H9 (cell line): ENCODE measurements at regions not wholly inside any gene's neighbourhood (a gene's known extent, or its start where the extent isn't known, plus 50 kb on each side); places are given as distances from the start of the nearest gene placed in this dataset.

ENCODE experiments used
- DNase-seq: peaks from one replicate; pipeline ENCODE4 v3.0.0-alpha.2; 2017
- H2AFZ ChIP-seq: one replicate; pipeline ENCODE4 v1.6.1; 2013; ENCODE audit warnings: mild to moderate bottlenecking, low read length, control low read depth, moderate library complexity
- H2AK5ac ChIP-seq: 2 replicates; pipeline ENCODE4 v1.6.1; 2013; ENCODE audit warnings: low read length, control low read depth, mixed read lengths; ENCODE audit not compliant: insufficient read length
- H2BK120ac ChIP-seq: one replicate; pipeline ENCODE4 v1.6.1; 2013; ENCODE audit warnings: low read depth, mild to moderate bottlenecking, low read length, control low read depth, inconsistent platforms; ENCODE audit not compliant: poor library complexity, severe bottlenecking
- H2BK12ac ChIP-seq: 2 replicates; pipeline ENCODE4 v1.6.1; 2013; ENCODE audit warnings: low read length, control low read depth, mixed read lengths, low read depth; ENCODE audit not compliant: insufficient read length
- H2BK15ac ChIP-seq: 2 replicates; pipeline ENCODE4 v1.6.1; 2013; ENCODE audit warnings: low read depth, low read length, control low read depth
- H2BK20ac ChIP-seq: one replicate; pipeline ENCODE4 v1.6.1; 2013; ENCODE audit warnings: low read depth, mild to moderate bottlenecking, low read length, control low read depth, inconsistent platforms; ENCODE audit not compliant: poor library complexity, severe bottlenecking
- H2BK5ac ChIP-seq: 2 replicates; pipeline ENCODE4 v1.6.1; 2013; ENCODE audit warnings: low read length, control low read depth, mixed read lengths; ENCODE audit not compliant: insufficient read length
- H3K14ac ChIP-seq: 2 replicates; pipeline ENCODE4 v1.6.1; 2013; ENCODE audit warnings: low read length, control low read depth; ENCODE audit not compliant: insufficient read depth
- H3K18ac ChIP-seq: 2 replicates; pipeline ENCODE4 v1.6.1; 2013; ENCODE audit warnings: low read depth, mild to moderate bottlenecking, mixed read lengths, low read length, control low read depth; ENCODE audit not compliant: insufficient read length
- H3K23ac ChIP-seq: 2 replicates; pipeline ENCODE4 v1.6.1; 2013; ENCODE audit warnings: low read length, control low read depth, mixed read lengths, low read depth; ENCODE audit not compliant: insufficient read length
- H3K23me2 ChIP-seq: 2 replicates; pipeline ENCODE4 v1.6.1; 2013; ENCODE audit warnings: low read depth, mild to moderate bottlenecking, mixed read lengths, low read length, control low read depth; ENCODE audit not compliant: insufficient read length, poor library complexity, severe bottlenecking
- H3K27ac ChIP-seq: 2 replicates; pipeline ENCODE4 v1.5.1; 2013; ENCODE audit warnings: low read length, control low read depth, mixed read lengths, low read depth; ENCODE audit not compliant: insufficient read length
- H3K27me3 ChIP-seq: 2 replicates; pipeline ENCODE4 v1.6.1; 2013; ENCODE audit warnings: low read length, control low read depth, inconsistent platforms; ENCODE audit not compliant: insufficient read depth
- H3K4ac ChIP-seq: 2 replicates; pipeline ENCODE4 v1.6.1; 2013; ENCODE audit warnings: low read depth, mild to moderate bottlenecking, control low read depth, inconsistent platforms, low read length, moderate library complexity
- H3K4me1 ChIP-seq: 2 replicates; pipeline ENCODE4 v1.6.1; 2013; ENCODE audit warnings: low read length, control low read depth, inconsistent platforms; ENCODE audit not compliant: insufficient read depth
- H3K4me2 ChIP-seq: 2 replicates; pipeline ENCODE4 v1.6.1; 2013; ENCODE audit warnings: low read length, control low read depth, mixed read lengths; ENCODE audit not compliant: insufficient read length, insufficient read depth
- H3K56ac ChIP-seq: 2 replicates; pipeline ENCODE4 v1.6.1; 2013; ENCODE audit warnings: low read depth, mild to moderate bottlenecking, mixed read lengths, low read length, control low read depth; ENCODE audit not compliant: insufficient read length
- H3K79me1 ChIP-seq: 2 replicates; pipeline ENCODE4 v1.6.1; 2013; ENCODE audit warnings: low read depth, mild to moderate bottlenecking, moderate library complexity, low read length, control low read depth, inconsistent platforms; ENCODE audit not compliant: insufficient read depth, poor library complexity, severe bottlenecking
- H3K79me2 ChIP-seq: 2 replicates; pipeline ENCODE4 v1.6.1; 2013; ENCODE audit warnings: low read length, control low read depth, inconsistent platforms; ENCODE audit not compliant: insufficient read depth
- H3K9ac ChIP-seq: 2 replicates; pipeline ENCODE4 v1.6.1; 2013; ENCODE audit warnings: low read length, control low read depth, mixed read lengths; ENCODE audit not compliant: insufficient read length; ENCODE audit errors: extremely low read depth
- H3K9me3 ChIP-seq: one replicate; pipeline ENCODE4 v1.6.1; 2013; ENCODE audit warnings: low read depth, low read length, inconsistent platforms; ENCODE audit not compliant: control insufficient read depth
- H3T11ph ChIP-seq: one replicate; pipeline ENCODE4 v1.6.1; 2013; ENCODE audit warnings: mild to moderate bottlenecking, low read length, control low read depth, inconsistent platforms
- H4K20me1 ChIP-seq: one replicate; pipeline ENCODE4 v1.6.1; 2013; ENCODE audit not compliant: control insufficient read depth, insufficient read length, insufficient read depth
- H4K5ac ChIP-seq: 2 replicates; pipeline ENCODE4 v1.6.1; 2013; ENCODE audit warnings: low read depth, mild to moderate bottlenecking, mixed read lengths, low read length, control low read depth; ENCODE audit not compliant: insufficient read length
- H4K8ac ChIP-seq: replicated peaks from 2 replicates; pipeline ENCODE4 v1.6.1; 2013; ENCODE audit warnings: low read length, control low read depth, mixed read lengths, low read depth; ENCODE audit not compliant: insufficient read length
- H4K91ac ChIP-seq: 2 replicates; pipeline ENCODE4 v1.6.1; 2013; ENCODE audit warnings: low read depth, mild to moderate bottlenecking, moderate library complexity, mixed read lengths, low read length, control low read depth; ENCODE audit not compliant: insufficient read length
- H3K27ac Mint-ChIP-seq, 3 experiments: 2 replicates in 2 of 3; 3 replicates in 1 of 3; pipeline ENCODE4 v1.8.0; 2020 to 2021; ENCODE audit warnings: mixed read lengths in 3 of 3, mild to moderate bottlenecking in 1 of 3, moderate library complexity in 1 of 3
- H3K27me3 Mint-ChIP-seq: 2 replicates; pipeline ENCODE4 v1.8.0; 2021; ENCODE audit warnings: low read depth, mild to moderate bottlenecking, moderate library complexity, mixed read lengths
- H3K36me3 Mint-ChIP-seq, 3 experiments: 2 replicates in 2 of 3; 3 replicates in 1 of 3; pipeline ENCODE4 v1.8.0; 2020 to 2021; ENCODE audit warnings: low read depth in 3 of 3, mixed read lengths in 3 of 3; ENCODE audit not compliant: insufficient read depth in 1 of 3
- H3K4me1 Mint-ChIP-seq, 2 experiments: 2 replicates each; pipeline ENCODE4 v1.8.0; 2020; ENCODE audit warnings: mixed read lengths in 2 of 2
- H3K4me3 Mint-ChIP-seq, 2 experiments: 2 replicates in 1 of 2; 3 replicates in 1 of 2; pipeline ENCODE4 v1.8.0; 2020 to 2021; ENCODE audit warnings: mild to moderate bottlenecking in 2 of 2, mixed read lengths in 2 of 2, moderate library complexity in 1 of 2
- H3K9me3 Mint-ChIP-seq, 2 experiments: 2 replicates in 1 of 2; 3 replicates in 1 of 2; pipeline ENCODE4 v1.8.0; 2020; ENCODE audit warnings: mild to moderate bottlenecking in 2 of 2, mixed read lengths in 2 of 2, moderate library complexity in 1 of 2
- WGBS: extraction: QIAGEN DNeasy Blood & Tissue Kit; methylation state at CpG from one replicate; pipeline ENCODE4 v1.1.7; 2013; ENCODE audit warnings: missing lambda C conversion rate, low lambda C conversion rate, mixed read lengths; ENCODE audit not compliant: insufficient read length; ENCODE audit errors: extremely low coverage; 5-methylcytosine and 5-hydroxymethylcytosine counted together
- TF ChIP-seq, protein P1 (sequence below): fragments of 200-600 bp; sonication (generic); conservative IDR thresholded peaks from 3 replicates; pipeline ENCODE4 v1.8.0; 2021; ENCODE audit warnings: antibody characterized with exemption, mild to moderate bottlenecking

DNA sequence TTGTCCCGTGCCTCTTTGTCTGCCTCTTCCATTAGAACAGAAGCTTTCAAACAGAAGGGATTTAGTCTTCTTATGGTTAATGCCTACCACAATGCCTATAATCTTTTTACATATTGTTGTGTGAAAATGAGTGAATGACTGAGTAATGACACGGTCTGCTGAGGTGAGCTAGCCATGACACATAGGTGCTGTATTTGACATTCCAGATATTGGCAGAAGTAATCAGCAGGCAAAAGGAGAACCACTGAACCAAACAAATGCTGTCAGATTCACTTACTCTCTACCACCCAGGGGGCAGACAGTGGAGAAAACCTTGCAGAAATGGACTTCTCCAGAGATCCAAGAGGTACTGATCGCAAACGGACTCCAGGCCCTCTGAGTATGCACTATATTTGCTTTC lies 377.2 kb upstream of the VWC2 start:
- Histone ChIP-seq H2BK15ac (no peak overlapping the region), H4K5ac (no peak overlapping the region), H4K91ac (no peak overlapping the region), H3K9ac (no peak overlapping the region), H3K18ac (no peak overlapping the region), H2AK5ac (no peak overlapping the region), H2BK5ac (no peak overlapping the region), H3K4me1 (no peaks in the 10 kb centered on the region), H3K27me3 (no peaks in the 10 kb centered on the region), H3K14ac (no peak overlapping the region), H3K23me2 (no peaks in the 10 kb centered on the region), H3K27ac (no peak overlapping the region), H3K4ac (no peak overlapping the region), H3K79me1 (no peaks in the 10 kb centered on the region), H4K20me1 (no peaks in the 10 kb centered on the region), H3K9me3 (no peaks in the 10 kb centered on the region), H3K23ac (no peak overlapping the region), H3K4me2 (no peak overlapping the region), H2BK20ac (no peak overlapping the region), H4K8ac (no peak overlapping the region), H3K56ac (no peak overlapping the region), H3K79me2 (no peaks in the 10 kb centered on the region; the same call in 1 of the 2 replicates), H2BK12ac (no peak overlapping the region), H2AFZ (no peak overlapping the region), H3T11ph (no peak overlapping the region), H2BK120ac (no peak overlapping the region)
- DNase-seq, result no peak
- TF ChIP-seq, protein P1, sequence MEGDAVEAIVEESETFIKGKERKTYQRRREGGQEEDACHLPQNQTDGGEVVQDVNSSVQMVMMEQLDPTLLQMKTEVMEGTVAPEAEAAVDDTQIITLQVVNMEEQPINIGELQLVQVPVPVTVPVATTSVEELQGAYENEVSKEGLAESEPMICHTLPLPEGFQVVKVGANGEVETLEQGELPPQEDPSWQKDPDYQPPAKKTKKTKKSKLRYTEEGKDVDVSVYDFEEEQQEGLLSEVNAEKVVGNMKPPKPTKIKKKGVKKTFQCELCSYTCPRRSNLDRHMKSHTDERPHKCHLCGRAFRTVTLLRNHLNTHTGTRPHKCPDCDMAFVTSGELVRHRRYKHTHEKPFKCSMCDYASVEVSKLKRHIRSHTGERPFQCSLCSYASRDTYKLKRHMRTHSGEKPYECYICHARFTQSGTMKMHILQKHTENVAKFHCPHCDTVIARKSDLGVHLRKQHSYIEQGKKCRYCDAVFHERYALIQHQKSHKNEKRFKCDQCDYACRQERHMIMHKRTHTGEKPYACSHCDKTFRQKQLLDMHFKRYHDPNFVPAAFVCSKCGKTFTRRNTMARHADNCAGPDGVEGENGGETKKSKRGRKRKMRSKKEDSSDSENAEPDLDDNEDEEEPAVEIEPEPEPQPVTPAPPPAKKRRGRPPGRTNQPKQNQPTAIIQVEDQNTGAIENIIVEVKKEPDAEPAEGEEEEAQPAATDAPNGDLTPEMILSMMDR, result no peak
- Mint-ChIP-seq H3K4me3 (no peak overlapping the region), H3K36me3 (no peaks in the 10 kb centered on the region), H3K4me1 (peaks cover 0 to 2% of the 10 kb centered on the region in 2 experiments; a peak in 1 of 4 replicates), H3K9me3 (no peaks in the 10 kb centered on the region), H3K27ac (no peak overlapping the region), H3K27me3 (no peaks in the 10 kb centered on the region)
- WGBS, result no CpG with 5 or more reads among the region's 4 CpGs
